ENCODE measurements at regions not wholly inside any gene's neighbourhood (a gene's known extent, or its start where the extent isn't known, plus 50 kb on each side); places are given as distances from the start of the nearest gene placed in this dataset.
"Not testable (repeated sequence)": the region's sequence is repeated elsewhere in the genome, so short reads cannot be mapped to it uniquely, and the experiment has no call there.

DNA sequence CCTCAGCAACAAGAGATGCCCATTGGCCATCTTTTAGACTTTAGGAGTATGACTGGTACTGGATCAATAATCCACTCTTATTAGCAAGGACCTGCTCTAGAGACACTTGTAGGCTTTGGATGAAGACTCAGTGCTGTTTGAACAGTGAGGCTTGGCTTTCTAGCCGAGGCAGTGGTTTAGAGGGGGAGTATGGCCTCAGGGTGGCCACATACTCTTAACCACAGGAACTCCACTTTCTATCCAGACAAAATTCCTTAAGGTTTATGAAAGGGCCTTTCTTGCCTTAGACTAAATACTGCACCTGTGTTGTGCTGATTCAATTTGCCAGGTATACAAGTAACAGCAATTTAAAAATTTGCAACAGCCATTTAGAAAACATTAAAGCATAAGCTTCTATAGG, 1046.3 kb downstream of the DIPK2A start:
- no peak for DNase-seq (ENCODE audit: extremely low spot score, unreplicated experiment)

DNA sequence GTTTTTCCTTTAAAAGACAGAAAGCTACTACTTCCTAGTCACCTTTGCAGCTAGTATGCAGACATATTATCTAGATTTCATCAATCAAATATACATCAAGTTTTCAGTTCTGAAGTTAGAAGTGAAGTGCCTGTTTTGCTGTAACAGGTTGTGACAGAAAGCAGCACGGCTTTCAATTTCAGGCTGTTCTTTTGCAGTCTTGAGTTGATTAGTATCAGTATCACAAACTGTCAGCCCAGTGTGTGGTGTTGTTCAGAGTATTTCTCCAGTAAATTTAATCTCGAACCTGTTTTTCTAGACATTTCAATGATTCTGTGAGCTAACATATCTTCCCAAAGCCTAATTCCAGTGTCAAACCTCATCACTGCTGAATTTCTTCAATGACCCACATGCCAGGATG, 1050.8 kb downstream of the DIPK2A start:
- no peaks in the 10 kb centered on the region for H3K9me3 Mint-ChIP-seq
- TF ChIP-seq, protein P1, sequence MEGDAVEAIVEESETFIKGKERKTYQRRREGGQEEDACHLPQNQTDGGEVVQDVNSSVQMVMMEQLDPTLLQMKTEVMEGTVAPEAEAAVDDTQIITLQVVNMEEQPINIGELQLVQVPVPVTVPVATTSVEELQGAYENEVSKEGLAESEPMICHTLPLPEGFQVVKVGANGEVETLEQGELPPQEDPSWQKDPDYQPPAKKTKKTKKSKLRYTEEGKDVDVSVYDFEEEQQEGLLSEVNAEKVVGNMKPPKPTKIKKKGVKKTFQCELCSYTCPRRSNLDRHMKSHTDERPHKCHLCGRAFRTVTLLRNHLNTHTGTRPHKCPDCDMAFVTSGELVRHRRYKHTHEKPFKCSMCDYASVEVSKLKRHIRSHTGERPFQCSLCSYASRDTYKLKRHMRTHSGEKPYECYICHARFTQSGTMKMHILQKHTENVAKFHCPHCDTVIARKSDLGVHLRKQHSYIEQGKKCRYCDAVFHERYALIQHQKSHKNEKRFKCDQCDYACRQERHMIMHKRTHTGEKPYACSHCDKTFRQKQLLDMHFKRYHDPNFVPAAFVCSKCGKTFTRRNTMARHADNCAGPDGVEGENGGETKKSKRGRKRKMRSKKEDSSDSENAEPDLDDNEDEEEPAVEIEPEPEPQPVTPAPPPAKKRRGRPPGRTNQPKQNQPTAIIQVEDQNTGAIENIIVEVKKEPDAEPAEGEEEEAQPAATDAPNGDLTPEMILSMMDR (conservative IDR thresholded peaks at IDR 0.05): no peak
- no peak overlapping the region for H3K4me3 Mint-ChIP-seq
- no peaks in the 10 kb centered on the region for H3K36me3 Mint-ChIP-seq
- H3K4me1 Mint-ChIP-seq (ENCODE audit: unreplicated experiment): no peaks in the 10 kb centered on the region
- no peak for DNase-seq (ENCODE audit: extremely low spot score, unreplicated experiment)
- no peak overlapping the region for H3K27ac Mint-ChIP-seq
- H3K27me3 Mint-ChIP-seq: no peaks in the 10 kb centered on the region

More for the DNA sequence above, 1046.3 kb downstream of the DIPK2A start:
- TF ChIP-seq, protein P1 (conservative IDR thresholded peaks at IDR 0.05): no peak
- H3K27ac Mint-ChIP-seq: no peak overlapping the region
- H3K4me1 Mint-ChIP-seq (ENCODE audit: unreplicated experiment): no peaks in the 10 kb centered on the region
- no peak overlapping the region for H3K4me3 Mint-ChIP-seq
- H3K9me3 Mint-ChIP-seq: no peaks in the 10 kb centered on the region
- H3K36me3 Mint-ChIP-seq: no peaks in the 10 kb centered on the region
- no peaks in the 10 kb centered on the region for H3K27me3 Mint-ChIP-seq

DNA sequence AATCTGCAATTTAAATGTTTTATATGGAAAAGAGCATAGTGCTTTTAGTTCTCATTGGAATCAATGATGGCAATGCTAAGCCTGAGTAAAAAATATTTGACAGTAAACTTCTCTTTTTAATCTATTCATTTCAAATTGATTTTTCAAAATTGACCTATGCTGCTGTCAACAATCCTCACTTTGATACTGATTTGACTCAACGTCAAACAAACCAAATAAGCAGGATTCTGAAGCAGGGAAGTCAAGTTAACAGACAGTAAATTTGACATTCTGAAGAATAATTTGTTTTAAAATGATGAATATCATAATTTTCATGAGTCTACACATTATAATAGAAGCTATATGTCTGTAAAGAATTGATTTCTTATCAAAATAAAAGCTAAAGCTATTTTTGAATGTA, 1053.1 kb downstream of the DIPK2A start:
- TF ChIP-seq, protein P1 (conservative IDR thresholded peaks at IDR 0.05): no peak
- H3K4me3 Mint-ChIP-seq: no peak overlapping the region
- no peaks in the 10 kb centered on the region for H3K27me3 Mint-ChIP-seq
- H3K4me1 Mint-ChIP-seq (ENCODE audit: unreplicated experiment): no peaks in the 10 kb centered on the region
- no peak overlapping the region for H3K27ac Mint-ChIP-seq
- H3K36me3 Mint-ChIP-seq: no peaks in the 10 kb centered on the region
- DNase-seq (ENCODE audit: extremely low spot score, unreplicated experiment): no peak
- H3K9me3 Mint-ChIP-seq: no peaks in the 10 kb centered on the region

DNA sequence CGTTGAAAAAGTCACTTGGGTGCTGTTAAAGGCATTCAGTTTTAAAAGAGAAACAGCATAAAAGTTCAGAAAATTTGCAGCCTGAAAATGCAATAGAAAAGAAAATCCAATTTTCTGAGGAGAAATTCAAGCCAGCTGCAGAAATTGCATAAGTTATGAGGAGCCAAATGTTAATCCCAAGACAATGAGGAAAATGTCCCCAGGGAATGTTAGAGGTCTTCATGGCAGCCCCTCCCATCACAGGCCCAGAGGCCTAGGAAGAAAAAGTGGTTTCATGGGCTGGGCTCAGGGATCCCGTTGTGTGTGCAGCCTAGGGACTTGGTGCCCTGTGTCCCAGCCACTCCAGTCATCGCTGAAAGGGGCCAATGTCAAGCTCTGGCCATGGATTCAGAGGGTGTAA, 1055.6 kb downstream of the DIPK2A start:
- not testable (repeated sequence) for H3K36me3 Mint-ChIP-seq; H3K4me1 Mint-ChIP-seq (ENCODE audit: unreplicated experiment); H3K27me3 Mint-ChIP-seq; H3K27ac Mint-ChIP-seq; DNase-seq (ENCODE audit: extremely low spot score, unreplicated experiment); H3K9me3 Mint-ChIP-seq; H3K4me3 Mint-ChIP-seq

DNA sequence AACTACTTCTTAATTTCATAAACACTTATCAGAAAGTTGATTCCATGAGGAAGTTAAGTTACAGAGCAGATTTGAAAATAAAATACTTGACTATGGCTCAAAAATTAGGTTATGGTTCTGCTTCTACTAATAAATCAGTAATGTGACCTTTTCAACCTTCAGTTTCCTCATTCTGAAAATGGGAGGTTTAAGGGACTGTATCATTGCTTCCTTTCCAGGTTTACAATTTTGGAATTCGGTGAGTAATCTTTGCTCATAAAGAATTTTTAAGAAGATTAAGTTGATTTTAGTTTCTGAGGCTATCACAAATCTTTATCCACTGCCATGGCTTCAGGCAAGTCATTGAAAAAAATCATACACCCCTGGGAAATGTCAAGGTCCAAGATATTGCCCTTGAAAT, 1061.2 kb downstream of the DIPK2A start:
- no peaks in the 10 kb centered on the region for H3K36me3 Mint-ChIP-seq
- H3K4me1 Mint-ChIP-seq (ENCODE audit: unreplicated experiment): no peaks in the 10 kb centered on the region
- H3K9me3 Mint-ChIP-seq: no peaks in the 10 kb centered on the region
- no peak overlapping the region for H3K4me3 Mint-ChIP-seq
- DNase-seq (ENCODE audit: extremely low spot score, unreplicated experiment): no peak
- TF ChIP-seq, protein P1 (conservative IDR thresholded peaks at IDR 0.05): no peak
- H3K27me3 Mint-ChIP-seq: no peaks in the 10 kb centered on the region
- H3K27ac Mint-ChIP-seq: no peak overlapping the region

DNA sequence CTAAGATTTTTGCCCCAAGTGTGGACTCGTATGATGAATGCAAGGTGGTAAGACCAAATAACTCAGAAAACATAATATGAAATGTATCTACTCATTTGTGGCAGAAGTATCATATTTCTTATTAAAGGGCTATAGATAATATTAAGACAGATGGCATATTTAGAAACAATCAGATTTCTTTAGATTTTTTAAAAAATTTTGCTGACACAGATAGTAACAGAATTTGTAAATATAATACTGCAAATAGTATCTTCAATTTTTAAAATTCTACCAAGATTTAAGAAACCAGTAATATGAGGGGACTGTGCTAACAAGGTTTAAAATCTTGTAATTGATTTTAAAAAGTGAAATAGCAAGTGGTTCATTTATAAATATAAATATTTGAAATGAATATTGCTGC, 1064.1 kb downstream of the DIPK2A start:
- H3K4me1 Mint-ChIP-seq (ENCODE audit: unreplicated experiment): no peaks in the 10 kb centered on the region
- no peak overlapping the region for H3K4me3 Mint-ChIP-seq
- H3K9me3 Mint-ChIP-seq: no peaks in the 10 kb centered on the region
- TF ChIP-seq, protein P1 (conservative IDR thresholded peaks at IDR 0.05): no peak
- H3K27ac Mint-ChIP-seq: no peak overlapping the region
- no peak for DNase-seq (ENCODE audit: extremely low spot score, unreplicated experiment)
- H3K27me3 Mint-ChIP-seq: no peaks in the 10 kb centered on the region
- H3K36me3 Mint-ChIP-seq: no peaks in the 10 kb centered on the region

DNA sequence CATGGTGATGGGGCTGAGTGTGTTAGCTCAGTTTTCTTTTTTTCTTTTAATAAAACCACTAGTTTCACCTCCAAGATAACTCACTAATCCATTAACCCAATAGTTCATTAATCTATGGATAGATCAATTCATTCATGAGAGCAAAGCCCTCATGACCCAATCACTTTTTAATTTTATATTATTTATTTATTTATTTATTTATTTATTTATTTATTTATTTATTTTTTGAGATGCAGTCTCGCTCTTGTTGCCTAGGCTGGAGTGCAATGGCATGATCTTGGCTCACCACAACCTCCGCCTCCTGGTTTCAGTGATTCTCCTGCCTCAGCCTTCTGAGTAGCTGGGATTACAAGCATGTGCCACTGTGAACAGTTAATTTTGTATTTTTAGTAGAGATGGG, 1082.4 kb downstream of the DIPK2A start:
- not testable (repeated sequence) for H3K4me3 Mint-ChIP-seq; H3K27me3 Mint-ChIP-seq; H3K4me1 Mint-ChIP-seq (ENCODE audit: unreplicated experiment); DNase-seq (ENCODE audit: extremely low spot score, unreplicated experiment); H3K36me3 Mint-ChIP-seq; H3K9me3 Mint-ChIP-seq; H3K27ac Mint-ChIP-seq
